ENCODE measurements at regions not wholly inside any gene's neighbourhood (a gene's known extent, or its start where the extent isn't known, plus 50 kb on each side); places are given as distances from the start of the nearest gene placed in this dataset.

DNA sequence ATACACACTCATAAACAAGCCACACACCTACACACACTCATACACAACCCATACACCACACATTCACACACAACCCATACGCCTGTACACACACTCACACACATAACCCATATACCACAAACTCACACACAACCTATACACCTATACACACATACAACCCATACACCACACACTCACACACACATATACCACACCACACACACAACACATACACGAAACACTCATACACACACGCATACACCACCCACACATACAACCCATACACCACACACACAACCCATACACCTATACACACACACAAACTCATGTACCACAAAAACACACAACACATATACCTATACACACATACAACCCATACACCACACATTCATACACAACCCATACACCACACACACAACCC, 164.3 kb downstream of the TMEM121 start:
- no peak for TF ChIP-seq EZH2 (IDR thresholded peaks at IDR 0.05; ENCODE audit: borderline replicate concordance, low read depth, low read length, severe bottlenecking)
- TF ChIP-seq, protein P1, sequence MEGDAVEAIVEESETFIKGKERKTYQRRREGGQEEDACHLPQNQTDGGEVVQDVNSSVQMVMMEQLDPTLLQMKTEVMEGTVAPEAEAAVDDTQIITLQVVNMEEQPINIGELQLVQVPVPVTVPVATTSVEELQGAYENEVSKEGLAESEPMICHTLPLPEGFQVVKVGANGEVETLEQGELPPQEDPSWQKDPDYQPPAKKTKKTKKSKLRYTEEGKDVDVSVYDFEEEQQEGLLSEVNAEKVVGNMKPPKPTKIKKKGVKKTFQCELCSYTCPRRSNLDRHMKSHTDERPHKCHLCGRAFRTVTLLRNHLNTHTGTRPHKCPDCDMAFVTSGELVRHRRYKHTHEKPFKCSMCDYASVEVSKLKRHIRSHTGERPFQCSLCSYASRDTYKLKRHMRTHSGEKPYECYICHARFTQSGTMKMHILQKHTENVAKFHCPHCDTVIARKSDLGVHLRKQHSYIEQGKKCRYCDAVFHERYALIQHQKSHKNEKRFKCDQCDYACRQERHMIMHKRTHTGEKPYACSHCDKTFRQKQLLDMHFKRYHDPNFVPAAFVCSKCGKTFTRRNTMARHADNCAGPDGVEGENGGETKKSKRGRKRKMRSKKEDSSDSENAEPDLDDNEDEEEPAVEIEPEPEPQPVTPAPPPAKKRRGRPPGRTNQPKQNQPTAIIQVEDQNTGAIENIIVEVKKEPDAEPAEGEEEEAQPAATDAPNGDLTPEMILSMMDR (IDR thresholded peaks at IDR 0.05; ENCODE audit: extremely low read depth in 1 of 2, insufficient read depth in 1 of 2, low read depth in 1 of 2, low read length in 2 of 2): no peak
- TF ChIP-seq, protein P2, sequence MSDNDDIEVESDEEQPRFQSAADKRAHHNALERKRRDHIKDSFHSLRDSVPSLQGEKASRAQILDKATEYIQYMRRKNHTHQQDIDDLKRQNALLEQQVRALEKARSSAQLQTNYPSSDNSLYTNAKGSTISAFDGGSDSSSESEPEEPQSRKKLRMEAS (IDR thresholded peaks at IDR 0.05; ENCODE audit: insufficient read depth, insufficient read length): no peak
- TF ChIP-seq GATA2 (IDR thresholded peaks at IDR 0.05; ENCODE audit: insufficient read depth, insufficient read length, low read depth, low read length): no peak
- no peak for TF ChIP-seq POLR2AphosphoS5 (IDR thresholded peaks at IDR 0.05; ENCODE audit: insufficient read depth, low read depth, low read length)
- TF ChIP-seq MYC (IDR thresholded peaks at IDR 0.05; ENCODE audit: low read depth, low read length): no peak

Measured in endothelial cell of umbilical vein (primary cell).